HFF-Myc (cell line): ENCODE measurements at regions not wholly inside any gene's neighbourhood (a gene's known extent, or its start where the extent isn't known, plus 50 kb on each side); places are given as distances from the start of the nearest gene placed in this dataset.

Source experiments
- DNase-seq: peaks from one replicate; pipeline ENCODE4 v3.0.0-alpha.2; 2011; ENCODE audit warnings: low read depth; ENCODE audit errors: extremely low read depth
- H3K4me3 ChIP-seq: replicated peaks from 2 replicates; pipeline ENCODE4 v1.5.1; 2011; ENCODE audit warnings: low read depth, mild to moderate bottlenecking, control low read depth, low read length
- CTCF ChIP-seq: IDR thresholded peaks from 2 replicates; pipeline ENCODE4 v1.5.1; 2012; ENCODE audit warnings: mild to moderate bottlenecking, low read depth, low read length, control low read depth; ENCODE audit errors: missing control alignments

- no peak for DNase-seq
- TF ChIP-seq CTCF = no peak
- no peak overlapping the region for H3K4me3 ChIP-seq
These were observed 338.7 kb downstream of the C16orf95 start for GRCh38 chr16:86978445-86979030.

- no peak for DNase-seq
- no peak for TF ChIP-seq CTCF
- no peak overlapping the region for H3K4me3 ChIP-seq
These were observed 338.1 kb downstream of the C16orf95 start for GRCh38 chr16:86979061-86979460.

GRCh38 chr16:86979984-86980553 lies 337.1 kb downstream of the C16orf95 start:
- H3K4me3 ChIP-seq = no peak overlapping the region
- TF ChIP-seq CTCF = no peak
- DNase-seq = no peak

GRCh38 chr16:86980644-86981043 lies 336.5 kb downstream of the C16orf95 start:
- no peak for TF ChIP-seq CTCF
- H3K4me3 ChIP-seq = no peak overlapping the region
- DNase-seq = no peak

GRCh38 chr16:86982347-86982596 lies 334.9 kb downstream of the C16orf95 start:
- no peak for TF ChIP-seq CTCF
- no peak for DNase-seq
- no peak overlapping the region for H3K4me3 ChIP-seq

GRCh38 chr16:86982912-86983311 lies 334.3 kb downstream of the C16orf95 start:
- TF ChIP-seq CTCF = no peak
- no peak for DNase-seq
- no peak overlapping the region for H3K4me3 ChIP-seq

GRCh38 chr16:86983621-86984020 lies 333.6 kb downstream of the C16orf95 start:
- no peak for DNase-seq
- H3K4me3 ChIP-seq = no peak overlapping the region
- no peak for TF ChIP-seq CTCF
